Osteoblast (primary cell): ENCODE measurements at regions not wholly inside any gene's neighbourhood (a gene's known extent, or its start where the extent isn't known, plus 50 kb on each side); places are given as distances from the start of the nearest gene placed in this dataset.

ENCODE experiments used
- DNase-seq: peaks from one replicate; pipeline ENCODE4 v3.0.0; 2011; ENCODE audit warnings: low spot score, mixed read lengths; ENCODE audit not compliant: insufficient read length; ENCODE audit errors: missing footprints
- H2AFZ ChIP-seq: 2 replicates; pipeline ENCODE4 v1.6.0; 2011; ENCODE audit warnings: mild to moderate bottlenecking, low read length
- H3K27ac ChIP-seq: 2 replicates; pipeline ENCODE4 v1.5.1; 2011; ENCODE audit warnings: mild to moderate bottlenecking, low read depth, low read length, moderate library complexity
- H3K27me3 ChIP-seq: 2 replicates; pipeline ENCODE4 v1.6.0; 2012; ENCODE audit warnings: mild to moderate bottlenecking, control low read depth, inconsistent platforms, low read length, moderate library complexity; ENCODE audit not compliant: insufficient read depth
- H3K36me3 ChIP-seq: 2 replicates; pipeline ENCODE4 v1.5.1; 2011; ENCODE audit warnings: mild to moderate bottlenecking, low read length, control low read depth, moderate library complexity; ENCODE audit not compliant: insufficient read depth
- H3K4me1 ChIP-seq: 2 replicates; pipeline ENCODE4 v1.5.1; 2011; ENCODE audit warnings: mild to moderate bottlenecking, low read length, control low read depth, moderate library complexity; ENCODE audit not compliant: insufficient read depth
- H3K4me2 ChIP-seq: 2 replicates; pipeline ENCODE4 v1.6.0; 2011; ENCODE audit warnings: mild to moderate bottlenecking, low read length; ENCODE audit not compliant: insufficient read depth
- H3K4me3 ChIP-seq: fragments of 200-600 bp; sonication (generic); 3 replicates; pipeline ENCODE4 v1.5.1; 2012; ENCODE audit warnings: mild to moderate bottlenecking, low read length, inconsistent platforms; ENCODE audit not compliant: insufficient read depth
- H3K79me2 ChIP-seq: 2 replicates; pipeline ENCODE4 v1.6.0; 2012; ENCODE audit warnings: mild to moderate bottlenecking, low read length, control low read depth, inconsistent platforms; ENCODE audit not compliant: insufficient read depth
- H3K9me3 ChIP-seq: 2 replicates; pipeline ENCODE4 v1.5.1; 2011; ENCODE audit warnings: low read depth, low read length, control low read depth
- H4K20me1 ChIP-seq: 2 replicates; pipeline ENCODE4 v1.6.0; 2012; ENCODE audit warnings: mild to moderate bottlenecking, low read length, control low read depth; ENCODE audit not compliant: insufficient read depth
- CTCF ChIP-seq: IDR thresholded peaks from 2 replicates; pipeline ENCODE4 v1.5.1; 2011; ENCODE audit warnings: mild to moderate bottlenecking, low read depth, low read length, moderate library complexity; ENCODE audit errors: extremely low read depth

- no peaks in the 10 kb centered on the region for H3K9me3 ChIP-seq
- no peaks in the 10 kb centered on the region for H3K4me1 ChIP-seq
Observed at GRCh38 chr5:44708602-44709001, 100.1 kb upstream of the MRPS30 start.

GRCh38 chr5:44707721-44708120 is 101.0 kb upstream of the MRPS30 start:
- no peaks in the 10 kb centered on the region for H4K20me1 ChIP-seq
- H3K27me3 ChIP-seq = no peaks in the 10 kb centered on the region
- TF ChIP-seq CTCF = no peak
- no peak overlapping the region for H3K27ac ChIP-seq
- no peak overlapping the region for H2AFZ ChIP-seq
- no peak overlapping the region for H3K4me2 ChIP-seq
- no peak overlapping the region for H3K4me3 ChIP-seq
- DNase-seq = no peak
- no peaks in the 10 kb centered on the region for H3K79me2 ChIP-seq
- no peaks in the 10 kb centered on the region for H3K36me3 ChIP-seq
- no peaks in the 10 kb centered on the region for H3K9me3 ChIP-seq
- no peaks in the 10 kb centered on the region for H3K4me1 ChIP-seq

More at GRCh38 chr5:44708602-44709001, 100.1 kb upstream of the MRPS30 start:
- Histone ChIP-seq H3K27ac (no peak overlapping the region), H3K27me3 (no peaks in the 10 kb centered on the region), H3K4me3 (no peak overlapping the region), H3K36me3 (no peaks in the 10 kb centered on the region), H3K79me2 (no peaks in the 10 kb centered on the region), H3K4me2 (no peak overlapping the region), H4K20me1 (no peaks in the 10 kb centered on the region), H2AFZ (no peak overlapping the region)
- TF ChIP-seq CTCF = no peak
- no peak for DNase-seq

- no peak for DNase-seq
- Histone ChIP-seq H4K20me1 (no peaks in the 10 kb centered on the region), H3K4me2 (no peak overlapping the region), H2AFZ (no peak overlapping the region), H3K36me3 (no peaks in the 10 kb centered on the region), H3K27me3 (no peaks in the 10 kb centered on the region), H3K27ac (no peak overlapping the region), H3K79me2 (no peaks in the 10 kb centered on the region), H3K4me3 (no peak overlapping the region), H3K9me3 (peaks cover 3% of the 10 kb centered on the region), H3K4me1 (no peaks in the 10 kb centered on the region)
- no peak for TF ChIP-seq CTCF
Observed at GRCh38 chr5:44697025-44697424, 111.7 kb upstream of the MRPS30 start.

- H2AFZ ChIP-seq = no peak overlapping the region
- H3K4me1 ChIP-seq = no peaks in the 10 kb centered on the region
- TF ChIP-seq CTCF = no peak
- no peak overlapping the region for H3K4me3 ChIP-seq
- no peak overlapping the region for H3K27ac ChIP-seq
- no peak for DNase-seq
- no peaks in the 10 kb centered on the region for H3K27me3 ChIP-seq
- no peaks in the 10 kb centered on the region for H3K36me3 ChIP-seq
- H3K4me2 ChIP-seq = no peak overlapping the region
- H4K20me1 ChIP-seq = no peaks in the 10 kb centered on the region
- H3K79me2 ChIP-seq = no peaks in the 10 kb centered on the region
- peaks cover 3% of the 10 kb centered on the region for H3K9me3 ChIP-seq
Observed at GRCh38 chr5:44695259-44695658, 113.5 kb upstream of the MRPS30 start.
